ENCODE measurements at regions not wholly inside any gene's neighbourhood (a gene's known extent, or its start where the extent isn't known, plus 50 kb on each side); places are given as distances from the start of the nearest gene placed in this dataset.
A peak's percentile ranks its signal among the peaks of the same experiment; 100 is the strongest.
"Not testable (repeated sequence)": the region's sequence is repeated elsewhere in the genome, so short reads cannot be mapped to it uniquely, and the experiment has no call there.

DNA sequence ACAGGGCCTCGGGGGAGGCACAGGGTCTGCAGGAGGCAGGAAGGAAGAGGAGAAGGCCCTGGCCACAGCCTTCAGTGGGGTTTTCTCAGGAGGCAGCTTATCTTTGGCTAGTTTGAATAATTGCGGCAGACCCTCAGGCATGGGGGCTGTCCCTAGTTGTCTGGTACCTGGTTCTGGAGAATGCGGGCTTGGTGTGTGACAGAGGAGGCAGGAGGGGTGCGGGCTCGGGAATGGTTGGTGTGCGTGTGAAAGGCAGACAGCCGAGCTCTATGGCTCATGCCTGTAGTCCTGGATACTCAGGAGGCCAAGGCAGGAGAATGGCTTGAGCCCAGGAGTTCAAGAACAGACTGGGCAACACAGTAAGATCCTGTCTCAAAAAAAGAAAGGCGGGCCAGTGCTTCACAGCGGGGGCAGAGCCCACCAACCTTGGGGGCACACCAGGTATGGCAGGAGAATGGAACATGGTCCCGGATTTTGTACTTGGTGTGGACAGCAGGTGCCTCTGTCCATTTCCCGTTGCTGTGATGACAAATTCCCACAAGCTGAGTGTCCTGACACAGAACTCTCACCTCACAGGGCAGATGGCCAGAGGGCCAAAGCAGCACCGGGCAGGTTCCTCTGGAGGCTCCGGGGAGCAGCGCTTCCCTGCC lies 640.6 kb downstream of the TBC1D22A start:
- H3K27ac ChIP-seq = no peak overlapping the region
- H3K4me3 ChIP-seq = no peak overlapping the region
- TF ChIP-seq, protein P1, sequence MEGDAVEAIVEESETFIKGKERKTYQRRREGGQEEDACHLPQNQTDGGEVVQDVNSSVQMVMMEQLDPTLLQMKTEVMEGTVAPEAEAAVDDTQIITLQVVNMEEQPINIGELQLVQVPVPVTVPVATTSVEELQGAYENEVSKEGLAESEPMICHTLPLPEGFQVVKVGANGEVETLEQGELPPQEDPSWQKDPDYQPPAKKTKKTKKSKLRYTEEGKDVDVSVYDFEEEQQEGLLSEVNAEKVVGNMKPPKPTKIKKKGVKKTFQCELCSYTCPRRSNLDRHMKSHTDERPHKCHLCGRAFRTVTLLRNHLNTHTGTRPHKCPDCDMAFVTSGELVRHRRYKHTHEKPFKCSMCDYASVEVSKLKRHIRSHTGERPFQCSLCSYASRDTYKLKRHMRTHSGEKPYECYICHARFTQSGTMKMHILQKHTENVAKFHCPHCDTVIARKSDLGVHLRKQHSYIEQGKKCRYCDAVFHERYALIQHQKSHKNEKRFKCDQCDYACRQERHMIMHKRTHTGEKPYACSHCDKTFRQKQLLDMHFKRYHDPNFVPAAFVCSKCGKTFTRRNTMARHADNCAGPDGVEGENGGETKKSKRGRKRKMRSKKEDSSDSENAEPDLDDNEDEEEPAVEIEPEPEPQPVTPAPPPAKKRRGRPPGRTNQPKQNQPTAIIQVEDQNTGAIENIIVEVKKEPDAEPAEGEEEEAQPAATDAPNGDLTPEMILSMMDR (IDR thresholded peaks at IDR 0.05) = no peak
- peak; percentile 38 for DNase-seq (ENCODE audit: low spot score)

DNA sequence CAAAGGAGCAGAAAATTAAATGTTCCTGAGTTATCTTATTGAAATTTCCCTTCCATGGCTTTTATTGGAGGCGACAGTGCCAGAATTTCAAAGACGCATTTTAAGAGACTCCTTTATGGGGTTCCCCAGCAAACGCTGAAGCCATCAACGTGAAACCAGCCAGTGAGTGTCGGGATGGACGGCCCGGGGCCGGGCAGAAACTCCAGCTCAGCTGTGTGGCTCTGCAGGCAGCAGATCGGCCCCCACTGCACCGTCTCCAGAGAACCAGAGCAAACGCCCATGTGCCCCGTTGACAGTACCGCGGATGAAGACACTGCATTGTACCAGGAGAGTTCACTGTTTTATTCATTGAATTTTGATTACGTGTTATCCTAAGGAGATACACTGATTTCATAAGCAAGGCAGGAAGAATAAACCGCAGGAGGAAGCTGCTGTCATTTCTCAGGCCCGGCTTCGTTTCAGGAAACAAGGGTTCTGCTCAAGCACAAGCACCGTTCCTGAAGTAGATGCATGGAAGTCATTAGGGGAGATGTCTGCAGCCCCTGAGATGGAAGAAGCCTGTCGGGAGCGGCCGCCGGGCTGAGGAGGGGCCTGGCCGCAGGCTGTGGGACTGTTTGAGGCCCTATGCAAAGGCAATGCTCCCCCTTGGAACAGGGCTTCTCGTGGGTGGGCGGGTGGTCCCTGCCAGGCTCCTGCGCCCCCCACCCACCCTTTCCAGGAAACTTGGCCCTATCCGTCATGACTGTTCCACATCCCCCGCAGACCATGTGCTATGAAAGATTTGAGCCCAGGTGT lies 639.7 kb downstream of the TBC1D22A start:
- TF ChIP-seq, protein P1 (IDR thresholded peaks at IDR 0.05) = no peak
- DNase-seq (ENCODE audit: low spot score) = no peak
- Histone ChIP-seq H3K4me3 (no peak overlapping the region), H3K27ac (no peak overlapping the region)

DNA sequence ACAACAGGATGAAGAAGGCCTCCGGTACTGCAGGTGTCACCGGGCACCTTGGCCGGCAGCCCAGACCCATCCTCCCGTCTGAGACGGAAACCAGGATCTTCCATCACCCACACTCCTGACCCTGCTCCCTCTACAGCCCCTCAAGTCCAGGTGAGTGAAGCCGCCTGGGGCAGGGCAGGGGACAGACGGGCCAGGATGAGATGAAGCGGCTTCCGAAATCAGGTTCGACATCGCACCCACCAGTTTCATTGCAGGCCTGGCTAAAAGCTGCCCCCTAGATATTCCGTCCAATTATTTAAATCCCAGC lies 639.1 kb downstream of the TBC1D22A start:
- TF ChIP-seq, protein P1 (IDR thresholded peaks at IDR 0.05) = no peak
- Histone ChIP-seq H3K27ac (no peak overlapping the region), H3K4me3 (no peak overlapping the region)
- DNase-seq (ENCODE audit: low spot score) = no peak

DNA sequence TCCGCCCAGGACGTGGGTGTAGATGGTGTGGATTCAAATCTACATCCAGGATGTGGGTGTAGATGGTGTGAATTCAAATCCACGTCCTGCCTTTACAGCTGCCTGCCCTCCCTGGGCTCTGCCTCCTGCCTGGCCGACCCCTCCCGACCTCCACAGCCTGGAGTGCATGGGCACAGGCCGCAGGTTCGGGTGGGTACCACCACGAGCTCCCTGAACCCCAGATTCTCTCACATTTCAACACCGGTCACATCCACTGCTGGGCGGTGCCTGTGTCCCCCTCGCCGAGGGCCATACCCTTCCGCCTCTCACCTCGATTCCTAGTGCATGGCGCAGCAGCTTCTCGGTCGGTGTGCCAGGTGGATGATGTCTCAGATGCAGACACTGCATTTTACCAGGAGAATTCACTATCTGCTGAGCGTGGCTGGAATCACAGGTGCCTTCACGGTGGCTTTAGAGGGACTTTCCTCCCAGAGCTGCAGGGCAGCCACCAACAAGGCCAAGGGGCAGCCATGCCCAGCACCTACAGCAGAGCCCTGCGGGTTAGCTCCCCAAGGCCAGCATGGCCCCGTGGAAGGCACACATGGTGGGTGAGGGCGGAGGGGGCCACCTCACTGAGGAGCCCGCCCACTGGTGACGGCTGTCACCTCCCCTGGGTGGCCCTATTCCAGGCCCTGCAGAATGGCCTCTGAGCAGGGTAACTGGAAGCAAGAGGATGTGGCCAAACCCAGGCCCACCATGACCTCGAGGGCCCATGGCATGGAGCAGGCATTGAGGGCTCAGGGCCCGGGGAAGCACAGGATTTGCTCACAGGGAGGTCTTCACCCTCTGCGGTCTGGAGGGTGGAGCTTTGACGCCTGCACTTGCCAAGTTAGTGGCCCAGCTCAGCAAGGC lies 638.5 kb downstream of the TBC1D22A start:
- Histone ChIP-seq H3K27ac (no peak overlapping the region), H3K4me3 (no peak overlapping the region)
- no peak for DNase-seq (ENCODE audit: low spot score)
- TF ChIP-seq, protein P1 (IDR thresholded peaks at IDR 0.05) = no peak

DNA sequence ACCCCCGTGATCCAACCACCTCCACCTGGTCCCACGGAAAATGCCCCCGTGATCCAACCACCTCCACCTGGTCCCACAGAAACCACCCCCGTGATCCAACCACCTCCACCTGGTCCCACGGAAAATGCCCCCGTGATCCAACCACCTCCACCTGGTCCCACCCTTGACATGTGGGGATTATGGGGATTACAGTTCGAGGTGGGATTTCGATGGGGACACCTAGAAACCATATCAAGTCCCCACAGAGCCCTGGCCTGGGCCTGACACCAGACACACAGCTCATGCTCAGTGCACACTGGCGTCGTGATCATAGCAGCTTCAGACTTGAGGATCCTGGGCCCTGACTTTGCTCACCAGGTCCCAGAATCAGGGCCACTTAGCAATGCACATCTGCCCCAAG lies 637.7 kb downstream of the TBC1D22A start:
- not testable (repeated sequence) for H3K27ac ChIP-seq; H3K4me3 ChIP-seq; DNase-seq (ENCODE audit: low spot score)

DNA sequence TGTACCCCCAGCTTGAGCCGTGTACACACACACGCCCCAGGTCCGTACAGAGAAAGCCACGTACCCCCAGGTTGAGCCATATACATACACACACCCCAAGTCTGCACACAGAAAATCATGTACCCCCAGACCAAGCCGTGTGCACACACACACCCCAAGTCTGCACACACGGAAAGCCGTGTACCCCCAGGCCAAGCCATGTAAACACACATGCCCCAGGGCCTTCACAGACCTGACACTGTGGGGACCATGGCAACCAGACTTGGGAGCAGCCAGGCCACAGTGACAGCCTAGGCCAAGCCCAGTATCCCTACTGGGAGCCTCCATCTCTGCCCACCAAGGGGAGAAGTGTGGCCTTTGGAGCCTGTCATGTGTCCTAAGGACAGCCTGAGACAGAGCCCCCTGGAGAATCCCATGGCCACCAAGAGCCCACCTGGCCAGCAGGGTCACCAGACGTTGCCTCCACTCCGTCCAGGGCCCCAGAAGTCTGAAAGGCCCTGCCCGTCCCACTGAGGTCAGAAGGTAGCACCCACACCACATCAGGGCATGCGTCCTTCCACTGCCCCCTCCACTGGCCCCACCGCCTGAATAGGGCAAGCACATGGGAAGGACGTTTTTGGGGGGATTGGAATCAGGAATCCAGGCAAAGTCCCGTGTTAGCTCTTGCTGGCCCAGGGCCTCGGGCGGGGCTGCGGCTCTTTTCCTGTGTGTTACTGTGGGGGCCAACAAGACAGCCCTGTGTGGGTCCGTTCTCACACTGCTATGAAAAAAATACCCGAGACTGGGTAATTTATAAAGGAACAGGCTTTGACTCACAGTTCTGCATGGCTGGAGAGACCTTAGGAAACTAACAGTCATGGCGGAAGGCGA lies 636.7 kb downstream of the TBC1D22A start:
- no peak for DNase-seq (ENCODE audit: low spot score)
- Histone ChIP-seq H3K27ac (no peak overlapping the region), H3K4me3 (no peak overlapping the region)
- TF ChIP-seq, protein P1 (IDR thresholded peaks at IDR 0.05) = no peak
